HG03060 (cell line): ENCODE measurements at regions not wholly inside any gene's neighbourhood (a gene's known extent, or its start where the extent isn't known, plus 50 kb on each side); places are given as distances from the start of the nearest gene placed in this dataset.

ENCODE experiments used
- ATAC-seq: cut with Tn5 transposase; IDR thresholded peaks from one replicate; pipeline ENCODE4 v1.9.1; 2021; ENCODE audit warnings: low read depth, moderate number of reproducible peaks; ENCODE audit not compliant: unreplicated experiment

- no peak for ATAC-seq
These were observed 54.9 kb upstream of the ADAMTS5 start for GRCh38 chr21:27021801-27022200.

GRCh38 chr21:27021046-27021445 is 54.2 kb upstream of the ADAMTS5 start:
- no peak for ATAC-seq

- ATAC-seq = no peak
These were observed 50.4 kb upstream of the ADAMTS5 start for GRCh38 chr21:27017246-27017645.
